HG03342 (cell line): ENCODE measurements at regions not wholly inside any gene's neighbourhood (a gene's known extent, or its start where the extent isn't known, plus 50 kb on each side); places are given as distances from the start of the nearest gene placed in this dataset.

Experiments used
- ATAC-seq: cut with Tn5 transposase; IDR thresholded peaks from one replicate; pipeline ENCODE4 v1.9.1; 2021; ENCODE audit warnings: mild to moderate bottlenecking, moderate library complexity; ENCODE audit not compliant: unreplicated experiment

GRCh38 chr1:164228928-164229327 is 330.1 kb upstream of the PBX1 start:
- ATAC-seq, result no peak

GRCh38 chr1:164233149-164233548 is 325.8 kb upstream of the PBX1 start:
- ATAC-seq, result no peak

- no peak for ATAC-seq
These were observed 318.9 kb upstream of the PBX1 start for GRCh38 chr1:164240081-164240480.

GRCh38 chr1:164250365-164250764 is 308.6 kb upstream of the PBX1 start:
- no peak for ATAC-seq

- ATAC-seq, result no peak
These were observed 302.5 kb upstream of the PBX1 start for GRCh38 chr1:164256456-164256855.

GRCh38 chr1:164261691-164262240 is 297.2 kb upstream of the PBX1 start:
- ATAC-seq, result no peak

GRCh38 chr1:164263540-164263939 is 295.4 kb upstream of the PBX1 start:
- no peak for ATAC-seq

GRCh38 chr1:164265232-164265631 is 293.8 kb upstream of the PBX1 start:
- ATAC-seq, result no peak

GRCh38 chr1:164272156-164272555 is 286.8 kb upstream of the PBX1 start:
- ATAC-seq, result no peak

GRCh38 chr1:164296172-164296571 is 262.8 kb upstream of the PBX1 start:
- no peak for ATAC-seq

GRCh38 chr1:164308101-164308500 is 250.9 kb upstream of the PBX1 start:
- no peak for ATAC-seq

GRCh38 chr1:164310166-164310565 is 248.8 kb upstream of the PBX1 start:
- no peak for ATAC-seq

GRCh38 chr1:164311377-164311776 is 247.6 kb upstream of the PBX1 start:
- ATAC-seq, result no peak

GRCh38 chr1:164320790-164321731 is 237.9 kb upstream of the PBX1 start:
- no peak for ATAC-seq

- ATAC-seq, result no peak
These were observed 233.2 kb upstream of the PBX1 start for GRCh38 chr1:164325786-164326185.

GRCh38 chr1:164333387-164333786 is 225.6 kb upstream of the PBX1 start:
- no peak for ATAC-seq

- no peak for ATAC-seq
These were observed 221.6 kb upstream of the PBX1 start for GRCh38 chr1:164337394-164337793.

GRCh38 chr1:164337885-164338284 is 221.1 kb upstream of the PBX1 start:
- ATAC-seq, result no peak

- no peak for ATAC-seq
These were observed 215.8 kb upstream of the PBX1 start for GRCh38 chr1:164343189-164343588.

GRCh38 chr1:164347980-164348379 is 211.0 kb upstream of the PBX1 start:
- no peak for ATAC-seq

GRCh38 chr1:164356511-164356910 is 202.5 kb upstream of the PBX1 start:
- no peak for ATAC-seq

- no peak for ATAC-seq
These were observed 198.7 kb upstream of the PBX1 start for GRCh38 chr1:164360265-164360664.
